ENCODE measurements at regions not wholly inside any gene's neighbourhood (a gene's known extent, or its start where the extent isn't known, plus 50 kb on each side); places are given as distances from the start of the nearest gene placed in this dataset.

DNA sequence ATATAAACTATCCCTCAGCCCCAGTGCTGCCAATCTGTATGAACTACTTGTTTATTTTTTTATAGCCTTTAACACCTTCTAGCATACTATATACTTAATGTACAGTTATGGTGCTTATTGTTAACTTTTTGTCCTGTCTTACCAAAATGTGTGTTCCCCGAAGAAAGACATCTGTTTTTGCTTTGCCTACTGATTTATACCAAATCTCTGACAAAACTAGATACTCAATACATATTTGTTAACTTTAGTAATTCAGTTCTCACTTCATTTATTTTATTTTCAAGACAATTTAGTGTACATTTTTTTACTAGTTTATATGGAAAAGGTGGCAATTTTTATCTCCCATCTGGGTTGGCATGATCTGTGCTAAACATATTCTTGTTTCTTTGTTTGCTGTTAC is 824.3 kb upstream of the ATXN8OS start:
- Histone ChIP-seq H2AFZ (ENCODE audit: low read depth, low read length) (peak overlapping the region; percentile 5; the same call in 1 of the 2 replicates), H3K4me3 (ENCODE audit: low read length) (no peak overlapping the region), H3K9me3 (ENCODE audit: insufficient read depth, low read length) (no peaks in the 10 kb centered on the region), H3K9ac (ENCODE audit: low read length) (no peak overlapping the region), H3K4me2 (ENCODE audit: low read length) (no peak overlapping the region), H3K27ac (ENCODE audit: low read length) (no peak overlapping the region), H4K20me1 (ENCODE audit: insufficient read depth, low read length) (no peaks in the 10 kb centered on the region), H3K79me2 (ENCODE audit: low read length) (no peaks in the 10 kb centered on the region), H3K4me1 (ENCODE audit: low read length) (peaks cover 10% of the 10 kb centered on the region; the same call in 1 of the 2 replicates), H3K27me3 (ENCODE audit: low read depth, low read length) (no peaks in the 10 kb centered on the region), H3K36me3 (replicated peaks; ENCODE audit: low read depth, low read length) (no peaks in the 10 kb centered on the region)
- TF ChIP-seq, protein P1, sequence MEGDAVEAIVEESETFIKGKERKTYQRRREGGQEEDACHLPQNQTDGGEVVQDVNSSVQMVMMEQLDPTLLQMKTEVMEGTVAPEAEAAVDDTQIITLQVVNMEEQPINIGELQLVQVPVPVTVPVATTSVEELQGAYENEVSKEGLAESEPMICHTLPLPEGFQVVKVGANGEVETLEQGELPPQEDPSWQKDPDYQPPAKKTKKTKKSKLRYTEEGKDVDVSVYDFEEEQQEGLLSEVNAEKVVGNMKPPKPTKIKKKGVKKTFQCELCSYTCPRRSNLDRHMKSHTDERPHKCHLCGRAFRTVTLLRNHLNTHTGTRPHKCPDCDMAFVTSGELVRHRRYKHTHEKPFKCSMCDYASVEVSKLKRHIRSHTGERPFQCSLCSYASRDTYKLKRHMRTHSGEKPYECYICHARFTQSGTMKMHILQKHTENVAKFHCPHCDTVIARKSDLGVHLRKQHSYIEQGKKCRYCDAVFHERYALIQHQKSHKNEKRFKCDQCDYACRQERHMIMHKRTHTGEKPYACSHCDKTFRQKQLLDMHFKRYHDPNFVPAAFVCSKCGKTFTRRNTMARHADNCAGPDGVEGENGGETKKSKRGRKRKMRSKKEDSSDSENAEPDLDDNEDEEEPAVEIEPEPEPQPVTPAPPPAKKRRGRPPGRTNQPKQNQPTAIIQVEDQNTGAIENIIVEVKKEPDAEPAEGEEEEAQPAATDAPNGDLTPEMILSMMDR (IDR thresholded peaks at IDR 0.05; ENCODE audit: low read depth, low read length): no peak
- no peak for TF ChIP-seq EZH2phosphoT487 (IDR thresholded peaks at IDR 0.05; ENCODE audit: low read depth)

- H3K4me1 ChIP-seq (ENCODE audit: low read length): 0 out of 2 replicates have a peak, but pooled peaks cover 3% of the 10 kb centered on the region
- H3K9ac ChIP-seq (ENCODE audit: low read length): no peak overlapping the region
- H3K4me2 ChIP-seq (ENCODE audit: low read length): no peak overlapping the region
- no peak overlapping the region for H3K27ac ChIP-seq (ENCODE audit: low read length)
- H2AFZ ChIP-seq (ENCODE audit: low read depth, low read length): 0 out of 2 replicates have a peak overlapping the region, but pooled peaks have one; percentile 3
- H3K79me2 ChIP-seq (ENCODE audit: low read length): no peaks in the 10 kb centered on the region
- H4K20me1 ChIP-seq (ENCODE audit: insufficient read depth, low read length): no peaks in the 10 kb centered on the region
- TF ChIP-seq EZH2phosphoT487 (IDR thresholded peaks at IDR 0.05; ENCODE audit: low read depth): no peak
- TF ChIP-seq, protein P1 (IDR thresholded peaks at IDR 0.05; ENCODE audit: low read depth, low read length): no peak
- H3K36me3 ChIP-seq (replicated peaks; ENCODE audit: low read depth, low read length): no peaks in the 10 kb centered on the region
- H3K27me3 ChIP-seq (ENCODE audit: low read depth, low read length): no peaks in the 10 kb centered on the region
- H3K9me3 ChIP-seq (ENCODE audit: insufficient read depth, low read length): no peaks in the 10 kb centered on the region
- H3K4me3 ChIP-seq (ENCODE audit: low read length): no peak overlapping the region
These were observed 827.2 kb upstream of the ATXN8OS start for GRCh38 chr13:69280399-69280798.

GRCh38 chr13:69279213-69279612 is 828.4 kb upstream of the ATXN8OS start:
- Histone ChIP-seq H3K27ac (ENCODE audit: low read length) (no peak overlapping the region), H2AFZ (ENCODE audit: low read depth, low read length) (no peak overlapping the region), H3K36me3 (replicated peaks; ENCODE audit: low read depth, low read length) (no peaks in the 10 kb centered on the region), H4K20me1 (ENCODE audit: insufficient read depth, low read length) (no peaks in the 10 kb centered on the region), H3K4me1 (ENCODE audit: low read length) (0 out of 2 replicates have a peak, but pooled peaks cover 3% of the 10 kb centered on the region), H3K9me3 (ENCODE audit: insufficient read depth, low read length) (no peaks in the 10 kb centered on the region), H3K79me2 (ENCODE audit: low read length) (no peaks in the 10 kb centered on the region), H3K9ac (ENCODE audit: low read length) (no peak overlapping the region), H3K4me3 (ENCODE audit: low read length) (no peak overlapping the region), H3K27me3 (ENCODE audit: low read depth, low read length) (no peaks in the 10 kb centered on the region), H3K4me2 (ENCODE audit: low read length) (no peak overlapping the region)
- TF ChIP-seq, protein P1 (IDR thresholded peaks at IDR 0.05; ENCODE audit: low read depth, low read length): no peak
- no peak for TF ChIP-seq EZH2phosphoT487 (IDR thresholded peaks at IDR 0.05; ENCODE audit: low read depth)

DNA sequence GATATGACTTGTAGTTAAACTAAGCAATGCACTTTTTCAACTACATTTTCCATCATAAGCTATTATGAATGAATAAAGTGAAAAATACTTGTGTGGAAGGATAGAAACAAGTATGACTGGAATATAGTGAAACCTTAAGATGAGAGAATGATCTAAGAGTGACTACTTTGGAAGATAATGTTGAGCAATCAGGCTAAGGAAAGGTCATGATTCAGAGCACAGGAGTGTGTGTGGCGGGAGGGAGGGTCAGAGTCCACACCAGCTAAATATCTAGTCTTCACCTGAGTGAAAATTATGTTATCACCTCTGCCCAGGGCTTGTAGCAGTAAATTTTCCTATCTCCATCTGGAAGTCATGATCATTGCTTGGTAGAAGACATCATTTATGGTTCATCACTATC is 833.4 kb upstream of the ATXN8OS start:
- TF ChIP-seq, protein P1 (IDR thresholded peaks at IDR 0.05; ENCODE audit: low read depth, low read length): no peak
- no peak overlapping the region for H3K4me3 ChIP-seq (ENCODE audit: low read length)
- H2AFZ ChIP-seq (ENCODE audit: low read depth, low read length): no peak overlapping the region
- H3K4me1 ChIP-seq (ENCODE audit: low read length): 0 out of 2 replicates have a peak, but pooled peaks cover 3% of the 10 kb centered on the region
- no peak overlapping the region for H3K9ac ChIP-seq (ENCODE audit: low read length)
- H3K79me2 ChIP-seq (ENCODE audit: low read length): no peaks in the 10 kb centered on the region
- H3K9me3 ChIP-seq (ENCODE audit: insufficient read depth, low read length): no peaks in the 10 kb centered on the region
- no peak overlapping the region for H3K4me2 ChIP-seq (ENCODE audit: low read length)
- H3K36me3 ChIP-seq (replicated peaks; ENCODE audit: low read depth, low read length): no peaks in the 10 kb centered on the region
- no peaks in the 10 kb centered on the region for H4K20me1 ChIP-seq (ENCODE audit: insufficient read depth, low read length)
- H3K27ac ChIP-seq (ENCODE audit: low read length): no peak overlapping the region
- H3K27me3 ChIP-seq (ENCODE audit: low read depth, low read length): no peaks in the 10 kb centered on the region
